Thymus (tissue), 11 donors: ENCODE measurements at regions not wholly inside any gene's neighbourhood (a gene's known extent, or its start where the extent isn't known, plus 50 kb on each side); places are given as distances from the start of the nearest gene placed in this dataset.

Source experiments
- DNase-seq, 9 donors: peaks; one replicate each; pipeline ENCODE4 v3.0.0-alpha.2; 2013; ENCODE audit warnings: low spot score in 9 of 9, low read depth in 6 of 9, missing footprints in 1 of 9
- H3K27ac ChIP-seq, 2 donors: one replicate each; pipeline ENCODE4 v1.5.1; 2013; ENCODE audit warnings: control low read depth in 1 of 2, low read depth in 1 of 2, low read length in 1 of 2, mild to moderate bottlenecking in 1 of 2, moderate library complexity in 1 of 2
- H3K27me3 ChIP-seq, 2 donors: one replicate each; pipeline ENCODE4 v1.5.1; 2013; ENCODE audit warnings: low read length in 1 of 2; ENCODE audit not compliant: control insufficient read depth in 2 of 2, insufficient read depth in 1 of 2
- H3K36me3 ChIP-seq, 2 donors: one replicate each; pipeline ENCODE4 v1.5.1; 2013; ENCODE audit warnings: low read length in 1 of 2, mild to moderate bottlenecking in 1 of 2, moderate library complexity in 1 of 2; ENCODE audit not compliant: control insufficient read depth in 2 of 2, insufficient read depth in 2 of 2
- H3K4me1 ChIP-seq, 2 donors: one replicate each; pipeline ENCODE4 v1.5.1; 2013; ENCODE audit warnings: low read length in 2 of 2; ENCODE audit not compliant: control insufficient read depth in 2 of 2, insufficient read depth in 2 of 2
- H3K4me3 ChIP-seq, 2 donors: one replicate each; pipeline ENCODE4 v1.5.1; 2013; ENCODE audit warnings: low read length in 2 of 2, control low read depth in 1 of 2, mild to moderate bottlenecking in 1 of 2
- H3K9me3 ChIP-seq, 2 donors: one replicate each; pipeline ENCODE4 v1.5.1; 2013; ENCODE audit warnings: low read length in 1 of 2, mild to moderate bottlenecking in 1 of 2; ENCODE audit not compliant: control insufficient read depth in 2 of 2, insufficient read depth in 1 of 2
- WGBS: extraction: QIAGEN DNeasy Blood & Tissue Kit; methylation state at CpG from one replicate; pipeline ENCODE4 v1.1.7; 2013; 5-methylcytosine and 5-hydroxymethylcytosine counted together
- donor health status: healthy.

GRCh38 chr20:24210356-24210755 lies 221.8 kb upstream of the GGTLC1 start:
- Histone ChIP-seq H3K9me3 (no peaks in the 10 kb centered on the region), H3K27ac (no peak overlapping the region), H3K27me3 (peaks cover 9 to 22% of the 10 kb centered on the region in 2 donors), H3K4me3 (no peak overlapping the region), H3K36me3 (no peaks in the 10 kb centered on the region), H3K4me1 (peaks cover 2 to 4% of the 10 kb centered on the region in 2 donors)
- WGBS, result 98% methylated on average over 2 of the region's 2 CpGs
- no peak for DNase-seq

DNA sequence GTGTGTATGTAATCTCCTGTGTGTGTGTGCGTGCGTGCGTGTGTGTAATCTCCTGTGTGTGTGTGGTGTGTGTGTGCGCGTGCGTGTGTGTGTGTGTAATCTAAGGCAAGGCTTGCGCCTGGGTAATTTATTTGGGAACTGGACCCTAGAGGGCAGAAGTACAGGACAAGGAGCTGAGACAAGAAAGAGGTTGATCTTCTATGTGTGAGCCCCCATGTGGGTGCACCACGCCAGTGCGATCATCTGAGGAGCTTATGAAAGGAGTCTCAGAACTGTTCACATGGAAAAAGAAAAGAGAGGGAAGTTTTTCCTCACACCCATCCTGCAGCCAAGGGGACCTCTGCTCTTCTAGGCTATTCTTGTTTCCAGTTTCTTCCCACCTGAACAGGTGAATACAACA lies 220.1 kb upstream of the GGTLC1 start:
- 93% methylated on average over 9 of the region's 9 CpGs for WGBS
- Histone ChIP-seq H3K4me1 (peaks cover 2 to 4% of the 10 kb centered on the region in 2 donors), H3K9me3 (no peaks in the 10 kb centered on the region), H3K4me3 (no peak overlapping the region), H3K27ac (no peak overlapping the region), H3K27me3 (peaks cover 9 to 15% of the 10 kb centered on the region in 2 donors), H3K36me3 (no peaks in the 10 kb centered on the region)
- DNase-seq, result no peak

GRCh38 chr20:24207803-24208300 lies 219.3 kb upstream of the GGTLC1 start:
- Histone ChIP-seq H3K9me3 (no peaks in the 10 kb centered on the region), H3K27me3 (peaks cover 9 to 15% of the 10 kb centered on the region in 2 donors), H3K27ac (no peak overlapping the region), H3K4me3 (no peak overlapping the region), H3K36me3 (no peaks in the 10 kb centered on the region), H3K4me1 (peaks cover 2 to 4% of the 10 kb centered on the region in 2 donors)
- WGBS, result 91% methylated on average over 26 of the region's 26 CpGs
- DNase-seq, result no peak

GRCh38 chr20:24206995-24207394 lies 218.4 kb upstream of the GGTLC1 start:
- peaks cover 5 to 9% of the 10 kb centered on the region in 2 donors for H3K27me3 ChIP-seq
- 97% methylated on average over 5 of the region's 5 CpGs for WGBS
- no peaks in the 10 kb centered on the region for H3K9me3 ChIP-seq
- H3K4me1 ChIP-seq, result peaks cover 0 to 2% of the 10 kb centered on the region in 2 donors
- no peak for DNase-seq
- H3K4me3 ChIP-seq, result no peak overlapping the region
- H3K27ac ChIP-seq, result no peak overlapping the region
- no peaks in the 10 kb centered on the region for H3K36me3 ChIP-seq

- H3K4me1 ChIP-seq, result no peaks in the 10 kb centered on the region
- no peak for DNase-seq
- no peak overlapping the region for H3K27ac ChIP-seq
- H3K4me3 ChIP-seq, result no peak overlapping the region
- no peaks in the 10 kb centered on the region for H3K27me3 ChIP-seq
- H3K36me3 ChIP-seq, result no peaks in the 10 kb centered on the region
- 98% methylated on average over 7 of the region's 7 CpGs for WGBS
- H3K9me3 ChIP-seq, result no peaks in the 10 kb centered on the region
Observed at GRCh38 chr20:24203526-24204183, 215.1 kb upstream of the GGTLC1 start.

DNA sequence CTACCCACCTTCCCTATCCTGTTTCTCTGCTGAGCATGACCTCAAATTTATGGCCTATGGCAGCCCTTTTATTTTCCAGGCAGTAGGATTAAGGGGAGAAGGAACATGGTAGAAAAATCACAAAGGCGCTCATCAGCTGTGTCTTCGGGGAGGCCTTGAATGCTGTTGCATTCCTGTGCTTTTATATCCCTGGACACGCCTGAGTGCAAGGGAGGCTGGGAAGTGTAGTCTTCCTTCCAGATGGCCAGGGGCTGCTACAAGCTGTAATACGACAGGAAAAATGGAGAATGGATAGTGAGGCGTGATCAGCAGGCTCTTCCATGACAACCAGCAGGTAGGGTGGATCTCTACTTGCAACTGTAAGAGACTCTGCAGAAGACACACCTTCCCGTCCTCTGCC lies 210.9 kb upstream of the GGTLC1 start:
- no peak for DNase-seq
- no peak overlapping the region for H3K27ac ChIP-seq
- no peaks in the 10 kb centered on the region for H3K27me3 ChIP-seq
- H3K4me3 ChIP-seq, result no peak overlapping the region
- H3K36me3 ChIP-seq, result no peaks in the 10 kb centered on the region
- H3K9me3 ChIP-seq, result no peaks in the 10 kb centered on the region
- WGBS, result 93% methylated on average over 6 of the region's 6 CpGs
- H3K4me1 ChIP-seq, result no peaks in the 10 kb centered on the region

GRCh38 chr20:24194143-24194542 lies 205.6 kb upstream of the GGTLC1 start:
- no peaks in the 10 kb centered on the region for H3K4me1 ChIP-seq
- H3K9me3 ChIP-seq, result no peaks in the 10 kb centered on the region
- H3K4me3 ChIP-seq, result no peak overlapping the region
- H3K36me3 ChIP-seq, result no peaks in the 10 kb centered on the region
- H3K27ac ChIP-seq, result no peak overlapping the region
- no peaks in the 10 kb centered on the region for H3K27me3 ChIP-seq
- WGBS, result 96% methylated on average over 3 of the region's 3 CpGs
- no peak for DNase-seq

- Histone ChIP-seq H3K9me3 (no peaks in the 10 kb centered on the region), H3K36me3 (no peaks in the 10 kb centered on the region), H3K27ac (no peak overlapping the region), H3K4me1 (no peaks in the 10 kb centered on the region), H3K27me3 (no peaks in the 10 kb centered on the region), H3K4me3 (no peak overlapping the region)
- WGBS, result 96% methylated on average over 1 of the region's 1 CpG
- DNase-seq, result no peak
Observed at GRCh38 chr20:24190905-24191304, 202.3 kb upstream of the GGTLC1 start.

DNA sequence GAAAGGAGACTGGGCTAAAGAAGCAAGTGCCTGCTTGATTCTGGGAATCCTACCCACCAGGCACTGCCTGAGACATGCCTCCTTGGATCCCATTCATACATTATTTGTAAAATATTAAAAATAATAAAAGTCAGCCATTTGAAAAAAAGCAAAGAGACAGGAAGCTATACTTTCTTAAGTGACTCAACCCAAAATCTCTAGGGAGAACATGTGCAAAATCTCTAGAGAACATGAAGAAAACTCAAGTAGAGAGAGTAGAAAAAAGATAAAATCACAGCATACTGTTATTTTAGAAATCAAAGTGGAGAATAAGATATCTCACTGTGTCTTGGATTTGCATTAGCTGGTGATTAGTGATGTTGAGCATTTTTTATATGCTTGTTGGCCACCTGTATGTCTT lies 197.2 kb upstream of the GGTLC1 start:
- H3K27me3 ChIP-seq, result no peaks in the 10 kb centered on the region
- H3K36me3 ChIP-seq, result no peaks in the 10 kb centered on the region
- H3K27ac ChIP-seq, result no peak overlapping the region
- no peaks in the 10 kb centered on the region for H3K4me1 ChIP-seq
- H3K9me3 ChIP-seq, result no peaks in the 10 kb centered on the region
- no peak for DNase-seq
- no peak overlapping the region for H3K4me3 ChIP-seq
